Skeletal muscle satellite cell (primary cell): ENCODE measurements at regions not wholly inside any gene's neighbourhood (a gene's known extent, or its start where the extent isn't known, plus 50 kb on each side); places are given as distances from the start of the nearest gene placed in this dataset.

ENCODE experiments used
- H3K27me3 ChIP-seq: 2 replicates; pipeline ENCODE4 v1.7.0; 2013; ENCODE audit warnings: low read length; ENCODE audit not compliant: control insufficient read depth, insufficient read depth
- H3K36me3 ChIP-seq: 2 replicates; pipeline ENCODE4 v1.7.0; 2013; ENCODE audit warnings: mild to moderate bottlenecking, control low read depth, low read length; ENCODE audit not compliant: insufficient read depth
- H3K4me1 ChIP-seq: 2 replicates; pipeline ENCODE4 v1.7.0; 2013; ENCODE audit warnings: low read length; ENCODE audit not compliant: control insufficient read depth, insufficient read depth
- H3K4me2 ChIP-seq: 2 replicates; pipeline ENCODE4 v1.7.0; 2013; ENCODE audit warnings: mild to moderate bottlenecking, low read length
- H3K4me3 ChIP-seq: 2 replicates; pipeline ENCODE4 v1.7.0; 2013; ENCODE audit warnings: low read length
- H3K9ac ChIP-seq: 2 replicates; pipeline ENCODE4 v1.7.0; 2013; ENCODE audit warnings: mild to moderate bottlenecking, low read depth, low read length, moderate library complexity
- H3K9me3 ChIP-seq: replicated peaks from 2 replicates; pipeline ENCODE4 v1.7.0; 2013; ENCODE audit warnings: mild to moderate bottlenecking, control low read depth, low read length

DNA sequence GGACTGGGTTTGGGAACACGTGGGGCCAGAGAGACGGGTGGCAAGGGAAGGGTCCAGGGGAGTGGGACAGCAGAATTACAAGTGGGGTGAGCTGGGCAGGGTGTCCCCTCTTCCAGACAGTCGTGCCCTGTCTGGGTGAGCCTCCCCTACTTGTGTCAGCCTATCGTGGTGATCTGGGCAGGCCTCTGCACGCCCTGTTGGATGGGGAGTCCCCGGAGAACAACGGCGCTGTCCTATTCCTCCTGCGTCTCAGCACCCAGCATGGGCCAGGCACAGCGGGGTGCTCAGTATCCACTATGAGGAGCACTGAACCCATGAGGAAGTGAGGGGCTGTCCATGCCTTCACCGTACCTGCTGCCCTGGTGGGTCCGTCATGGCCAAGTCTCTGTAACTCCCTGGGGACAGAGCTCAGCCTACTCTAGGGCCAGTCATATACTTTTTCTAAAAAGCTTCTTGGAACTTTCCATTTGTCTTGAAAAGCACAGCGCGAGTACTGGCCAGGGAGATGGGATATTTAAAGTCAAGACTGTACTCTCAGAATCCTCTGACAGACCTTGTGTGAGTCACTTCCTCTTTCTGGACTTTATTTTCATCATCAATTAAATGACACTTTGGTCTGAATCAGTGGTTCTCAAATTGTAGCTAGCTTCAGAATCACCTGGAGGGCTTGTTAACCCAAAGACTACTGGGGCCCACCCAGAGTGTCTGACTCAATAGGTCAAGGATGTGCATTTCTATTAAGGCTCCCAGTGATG is 81.7 kb upstream of the NECTIN1 start:
- H3K4me2 ChIP-seq, result no peak overlapping the region
- no peaks in the 10 kb centered on the region for H3K4me1 ChIP-seq
- H3K9me3 ChIP-seq, result no peaks in the 10 kb centered on the region
- no peaks in the 10 kb centered on the region for H3K36me3 ChIP-seq
- peaks cover 23% of the 10 kb centered on the region for H3K27me3 ChIP-seq
- no peak overlapping the region for H3K9ac ChIP-seq
- no peak overlapping the region for H3K4me3 ChIP-seq

DNA sequence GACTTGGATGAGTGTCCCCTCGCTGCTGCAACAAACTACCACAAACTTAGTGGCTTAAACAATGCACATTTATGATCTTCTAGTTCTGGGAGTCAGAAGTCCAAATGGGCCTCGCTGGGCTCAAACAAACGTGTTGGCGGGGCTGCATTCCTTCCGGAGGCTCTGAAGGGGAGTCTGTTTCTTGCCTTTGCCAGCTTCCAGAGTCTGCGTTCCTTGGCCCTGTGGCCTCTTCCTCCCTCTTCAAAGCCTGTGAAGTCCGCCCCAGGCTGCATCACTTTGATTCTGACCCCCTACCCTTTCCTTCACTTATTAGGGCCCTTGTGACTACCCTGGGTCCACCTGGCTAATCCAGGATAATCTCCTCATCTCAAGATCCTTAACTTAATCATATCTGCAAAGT is 80.3 kb upstream of the NECTIN1 start:
- Histone ChIP-seq H3K4me2 (no peak overlapping the region), H3K4me1 (no peaks in the 10 kb centered on the region), H3K4me3 (no peak overlapping the region), H3K36me3 (no peaks in the 10 kb centered on the region), H3K9ac (no peak overlapping the region), H3K9me3 (no peaks in the 10 kb centered on the region), H3K27me3 (peaks cover 26% of the 10 kb centered on the region)

DNA sequence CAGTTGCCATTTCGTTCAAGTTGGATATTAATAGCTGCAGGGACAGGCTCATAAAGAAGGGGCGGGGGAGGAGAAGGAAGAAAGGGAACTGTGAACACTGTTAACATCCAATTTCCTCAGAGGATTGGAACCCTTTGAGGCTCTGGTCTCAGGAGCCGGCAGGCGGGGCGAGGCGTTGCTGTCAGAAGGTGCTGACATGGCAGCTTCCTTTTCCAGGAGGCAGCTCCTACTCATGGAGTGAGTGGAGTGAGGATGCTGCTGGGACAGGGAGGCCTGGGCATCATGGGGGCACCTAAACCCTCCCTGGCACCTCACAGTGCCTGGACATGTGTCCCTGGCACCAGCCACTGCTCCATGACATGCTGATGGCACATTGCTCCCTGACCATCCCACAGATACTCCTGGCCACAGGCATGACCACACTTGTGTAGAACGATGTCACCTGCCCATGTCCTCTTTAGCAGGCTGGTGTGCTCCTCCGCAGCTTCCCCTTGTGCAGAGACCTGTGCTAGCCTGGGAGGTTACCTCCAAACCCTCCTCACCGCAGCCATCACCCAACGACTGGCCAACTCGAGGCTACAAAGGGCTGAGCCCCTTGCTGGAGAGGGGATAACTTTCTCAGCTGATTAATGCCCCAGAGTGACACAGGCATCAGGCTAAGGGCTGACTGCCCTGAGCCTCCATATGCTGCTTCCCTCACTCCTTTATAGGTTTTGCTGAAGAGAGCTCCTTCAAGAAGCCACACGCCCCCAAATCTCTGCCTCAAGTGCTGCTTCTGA is 79.6 kb upstream of the NECTIN1 start:
- H3K9ac ChIP-seq, result no peak overlapping the region
- H3K4me1 ChIP-seq, result no peaks in the 10 kb centered on the region
- H3K27me3 ChIP-seq, result peaks cover 26% of the 10 kb centered on the region
- no peaks in the 10 kb centered on the region for H3K9me3 ChIP-seq
- H3K4me2 ChIP-seq, result no peak overlapping the region
- no peaks in the 10 kb centered on the region for H3K36me3 ChIP-seq
- H3K4me3 ChIP-seq, result no peak overlapping the region

- Histone ChIP-seq H3K4me2 (no peak overlapping the region), H3K4me3 (no peak overlapping the region), H3K27me3 (peaks cover 26% of the 10 kb centered on the region), H3K9me3 (no peaks in the 10 kb centered on the region), H3K36me3 (no peaks in the 10 kb centered on the region), H3K4me1 (no peaks in the 10 kb centered on the region), H3K9ac (no peak overlapping the region)
Measured at GRCh38 chr11:119807841-119808240, 78.8 kb upstream of the NECTIN1 start.

GRCh38 chr11:119807402-119807801 is 78.4 kb upstream of the NECTIN1 start:
- Histone ChIP-seq H3K4me3 (no peak overlapping the region), H3K9me3 (no peaks in the 10 kb centered on the region), H3K36me3 (no peaks in the 10 kb centered on the region), H3K4me2 (no peak overlapping the region), H3K9ac (no peak overlapping the region), H3K27me3 (peaks cover 26% of the 10 kb centered on the region), H3K4me1 (no peaks in the 10 kb centered on the region)

DNA sequence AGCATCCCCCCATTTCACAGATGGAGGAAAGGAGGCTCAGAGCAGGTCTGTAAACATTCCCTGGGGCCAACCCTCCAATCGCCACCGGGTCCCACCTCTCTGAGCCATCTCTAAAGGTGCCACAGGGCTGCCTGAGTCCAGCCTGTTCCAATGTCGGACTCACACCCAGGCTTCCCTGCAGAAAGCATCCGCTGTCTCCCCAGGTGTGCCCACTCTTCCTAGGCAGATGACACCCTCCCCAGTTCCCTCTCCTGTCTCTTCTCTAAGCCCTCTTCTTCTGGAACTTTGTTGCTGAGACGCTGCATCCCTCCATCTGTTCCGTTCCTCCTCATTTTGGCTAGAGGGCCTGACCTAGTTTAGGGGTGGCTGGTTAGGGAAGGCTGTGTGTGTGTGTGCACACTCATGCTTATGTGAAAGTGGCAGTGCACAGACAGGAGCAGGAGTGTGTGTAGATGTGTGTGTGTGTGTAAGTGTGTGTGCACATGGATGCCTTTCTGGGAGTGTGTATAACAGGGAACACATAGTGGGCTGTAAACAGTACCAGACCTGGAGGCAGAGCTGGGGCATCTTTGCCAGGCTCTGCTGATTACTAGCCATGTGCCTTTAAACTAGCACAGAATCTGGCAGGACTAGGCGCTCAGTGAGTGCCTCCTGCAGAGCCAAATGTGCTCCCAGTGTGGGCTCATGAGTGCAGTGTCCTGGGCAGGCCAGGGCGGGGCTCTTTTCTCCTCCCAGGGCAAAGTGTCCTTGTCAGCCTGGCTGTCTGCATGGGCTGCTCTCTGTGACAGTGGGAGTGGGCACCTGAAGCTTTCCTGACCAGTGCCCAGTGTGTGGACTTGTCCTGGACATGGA is 77.3 kb upstream of the NECTIN1 start:
- Histone ChIP-seq H3K27me3 (peaks cover 30% of the 10 kb centered on the region), H3K4me3 (no peak overlapping the region), H3K9me3 (no peaks in the 10 kb centered on the region), H3K36me3 (no peaks in the 10 kb centered on the region), H3K4me1 (no peaks in the 10 kb centered on the region), H3K9ac (no peak overlapping the region), H3K4me2 (no peak overlapping the region)

DNA sequence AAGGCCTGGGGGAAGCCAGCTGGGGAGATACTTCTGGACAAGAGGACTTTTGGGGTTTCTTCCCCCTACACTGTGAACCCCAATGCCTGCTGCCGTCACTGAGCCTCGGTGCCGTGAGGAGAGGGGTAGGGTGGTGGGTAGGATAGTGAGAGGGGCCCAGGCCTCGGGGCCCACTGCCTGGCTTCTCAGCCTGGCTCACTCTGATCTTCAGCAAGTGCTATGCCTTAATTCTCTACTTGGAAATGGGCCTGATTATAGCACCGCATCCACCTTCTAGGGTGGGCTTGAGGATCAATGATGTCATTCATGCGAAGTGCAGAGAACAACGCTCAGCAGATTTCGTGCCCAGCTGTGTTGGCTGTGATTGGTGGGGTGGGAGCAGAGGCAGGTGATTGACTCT is 76.7 kb upstream of the NECTIN1 start:
- no peak overlapping the region for H3K4me2 ChIP-seq
- no peak overlapping the region for H3K9ac ChIP-seq
- no peaks in the 10 kb centered on the region for H3K36me3 ChIP-seq
- H3K27me3 ChIP-seq, result peaks cover 30% of the 10 kb centered on the region
- no peaks in the 10 kb centered on the region for H3K9me3 ChIP-seq
- H3K4me3 ChIP-seq, result no peak overlapping the region
- no peaks in the 10 kb centered on the region for H3K4me1 ChIP-seq

GRCh38 chr11:119804698-119805097 is 75.7 kb upstream of the NECTIN1 start:
- H3K9me3 ChIP-seq, result no peaks in the 10 kb centered on the region
- H3K9ac ChIP-seq, result no peak overlapping the region
- H3K4me2 ChIP-seq, result no peak overlapping the region
- H3K36me3 ChIP-seq, result no peaks in the 10 kb centered on the region
- H3K4me1 ChIP-seq, result no peaks in the 10 kb centered on the region
- H3K4me3 ChIP-seq, result no peak overlapping the region
- peaks cover 30% of the 10 kb centered on the region for H3K27me3 ChIP-seq

DNA sequence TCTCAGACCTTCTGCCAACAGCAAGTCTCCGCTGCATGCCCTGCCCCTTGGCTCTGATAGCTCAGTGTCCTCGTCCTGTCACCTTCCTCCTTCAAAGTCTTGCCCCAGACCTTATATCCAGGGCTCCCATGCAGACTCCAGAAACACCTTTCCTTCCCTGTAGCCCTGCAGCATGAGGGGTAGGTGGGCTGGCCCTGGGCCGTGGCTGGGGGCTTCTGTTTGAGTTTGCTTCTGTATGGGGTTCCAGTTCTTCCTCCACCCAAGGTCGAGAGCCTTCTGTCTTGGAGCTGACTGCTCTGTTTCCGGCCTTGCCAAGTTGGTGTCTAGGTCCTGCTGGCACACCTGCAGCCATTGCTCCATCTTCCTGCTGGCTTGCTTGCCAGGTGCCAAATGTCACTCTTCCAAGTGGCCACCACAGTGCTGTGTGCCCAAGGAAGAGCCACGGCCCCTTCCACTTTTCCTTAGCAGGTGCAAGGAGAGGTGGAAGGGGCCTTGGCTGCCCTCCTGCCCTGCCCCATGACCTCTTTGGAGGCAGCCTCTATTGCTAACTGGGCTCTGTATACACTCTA is 74.8 kb upstream of the NECTIN1 start:
- no peaks in the 10 kb centered on the region for H3K9me3 ChIP-seq
- peaks cover 24% of the 10 kb centered on the region for H3K27me3 ChIP-seq
- no peaks in the 10 kb centered on the region for H3K4me1 ChIP-seq
- no peaks in the 10 kb centered on the region for H3K36me3 ChIP-seq
- H3K4me3 ChIP-seq, result no peak overlapping the region
- no peak overlapping the region for H3K9ac ChIP-seq
- H3K4me2 ChIP-seq, result no peak overlapping the region

DNA sequence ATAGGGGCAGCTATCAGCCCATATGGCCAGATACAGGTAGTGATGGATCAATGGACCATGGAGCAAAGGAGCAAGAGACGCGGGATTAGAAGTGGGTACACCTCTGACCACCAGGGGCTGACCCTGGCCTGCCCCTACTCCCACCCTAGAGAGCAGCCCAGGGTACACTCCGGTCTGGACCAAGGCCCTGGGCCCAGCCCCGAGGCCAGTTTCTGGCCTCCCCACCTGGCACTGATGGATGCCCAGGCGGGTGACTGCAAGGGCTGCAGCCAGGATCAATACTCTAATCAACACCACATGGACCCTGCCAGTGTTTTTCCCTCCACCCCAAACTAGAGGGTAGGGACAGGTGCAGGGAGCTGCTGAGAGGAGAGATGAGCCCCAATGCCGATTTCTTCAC is 74.1 kb upstream of the NECTIN1 start:
- no peaks in the 10 kb centered on the region for H3K4me1 ChIP-seq
- no peak overlapping the region for H3K4me2 ChIP-seq
- peaks cover 28% of the 10 kb centered on the region for H3K27me3 ChIP-seq
- no peak overlapping the region for H3K4me3 ChIP-seq
- no peaks in the 10 kb centered on the region for H3K9me3 ChIP-seq
- H3K9ac ChIP-seq, result no peak overlapping the region
- H3K36me3 ChIP-seq, result no peaks in the 10 kb centered on the region

DNA sequence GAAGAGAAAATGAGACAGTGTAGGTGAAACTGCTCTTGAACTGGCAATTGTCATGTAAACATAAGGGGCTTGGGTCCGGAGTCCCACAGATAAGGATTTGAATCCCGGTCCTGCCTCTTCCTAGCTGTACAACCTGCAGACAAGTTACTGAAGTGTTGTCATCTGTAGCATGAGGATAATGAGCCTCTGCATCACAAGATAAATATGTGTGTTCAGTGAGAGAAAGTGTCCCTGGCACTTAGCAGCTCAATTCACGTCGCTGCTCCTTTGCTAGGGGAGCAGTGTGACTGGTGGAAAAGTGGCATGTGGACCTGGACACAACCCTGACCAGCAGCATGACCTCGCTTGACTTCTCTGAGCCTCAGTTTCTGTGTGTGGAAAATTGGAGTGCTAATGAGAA is 73.7 kb upstream of the NECTIN1 start:
- H3K4me3 ChIP-seq, result no peak overlapping the region

More for the DNA sequence above, 73.7 kb upstream of the NECTIN1 start:
- H3K36me3 ChIP-seq, result no peaks in the 10 kb centered on the region
- no peak overlapping the region for H3K9ac ChIP-seq
- H3K4me1 ChIP-seq, result no peaks in the 10 kb centered on the region
- H3K9me3 ChIP-seq, result no peaks in the 10 kb centered on the region
- no peak overlapping the region for H3K4me2 ChIP-seq
- peaks cover 28% of the 10 kb centered on the region for H3K27me3 ChIP-seq
